DND-41 (cell line): ENCODE measurements at regions not wholly inside any gene's neighbourhood (a gene's known extent, or its start where the extent isn't known, plus 50 kb on each side); places are given as distances from the start of the nearest gene placed in this dataset.

ENCODE experiments used
- EZH2 ChIP-seq: IDR thresholded peaks from 3 replicates; pipeline ENCODE4 v1.6.1; 2012; ENCODE audit warnings: borderline replicate concordance, low read depth, mild to moderate bottlenecking, moderate library complexity, low read length, inconsistent platforms; ENCODE audit not compliant: severe bottlenecking
- TF ChIP-seq, protein P1 (sequence below): IDR thresholded peaks from 2 replicates; pipeline ENCODE4 v1.5.1; 2012; ENCODE audit warnings: borderline replicate concordance, low read length, moderate library complexity, mild to moderate bottlenecking; ENCODE audit not compliant: poor library complexity, severe bottlenecking; ENCODE audit errors: extremely low read depth

DNA sequence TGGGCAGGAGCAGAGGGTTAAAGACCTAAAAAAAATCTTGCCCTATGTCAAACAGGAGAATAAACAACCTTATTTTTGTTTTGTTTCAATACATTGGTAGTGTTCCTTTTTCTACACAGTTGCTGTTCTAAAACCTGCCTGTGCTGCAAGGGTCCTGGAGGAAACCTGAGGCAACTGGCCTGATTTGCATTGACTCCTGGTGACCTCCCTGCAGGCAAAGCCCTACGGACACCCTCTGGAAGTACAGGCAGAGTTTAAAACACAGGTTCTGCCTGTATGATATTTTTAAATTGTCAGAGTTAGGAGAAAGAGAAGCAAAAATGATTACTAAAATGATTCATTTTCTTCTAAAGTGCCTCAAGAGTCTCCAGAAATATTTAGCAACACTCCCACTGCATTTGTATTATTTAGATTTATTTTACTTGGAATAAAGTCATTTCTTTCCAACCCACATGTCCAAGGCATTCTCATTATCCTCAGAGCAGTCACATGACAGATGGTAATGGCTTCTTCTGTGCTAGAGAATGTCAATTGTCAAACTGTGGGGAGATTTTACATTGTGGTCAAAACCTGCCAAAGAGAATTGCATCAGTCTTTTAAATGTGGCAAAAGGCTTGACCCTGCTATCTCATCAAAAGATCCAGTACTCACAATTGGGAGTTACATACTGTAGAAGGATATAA lies 559.6 kb downstream of the CETN3 start:
- TF ChIP-seq, protein P1, sequence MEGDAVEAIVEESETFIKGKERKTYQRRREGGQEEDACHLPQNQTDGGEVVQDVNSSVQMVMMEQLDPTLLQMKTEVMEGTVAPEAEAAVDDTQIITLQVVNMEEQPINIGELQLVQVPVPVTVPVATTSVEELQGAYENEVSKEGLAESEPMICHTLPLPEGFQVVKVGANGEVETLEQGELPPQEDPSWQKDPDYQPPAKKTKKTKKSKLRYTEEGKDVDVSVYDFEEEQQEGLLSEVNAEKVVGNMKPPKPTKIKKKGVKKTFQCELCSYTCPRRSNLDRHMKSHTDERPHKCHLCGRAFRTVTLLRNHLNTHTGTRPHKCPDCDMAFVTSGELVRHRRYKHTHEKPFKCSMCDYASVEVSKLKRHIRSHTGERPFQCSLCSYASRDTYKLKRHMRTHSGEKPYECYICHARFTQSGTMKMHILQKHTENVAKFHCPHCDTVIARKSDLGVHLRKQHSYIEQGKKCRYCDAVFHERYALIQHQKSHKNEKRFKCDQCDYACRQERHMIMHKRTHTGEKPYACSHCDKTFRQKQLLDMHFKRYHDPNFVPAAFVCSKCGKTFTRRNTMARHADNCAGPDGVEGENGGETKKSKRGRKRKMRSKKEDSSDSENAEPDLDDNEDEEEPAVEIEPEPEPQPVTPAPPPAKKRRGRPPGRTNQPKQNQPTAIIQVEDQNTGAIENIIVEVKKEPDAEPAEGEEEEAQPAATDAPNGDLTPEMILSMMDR = no peak
- TF ChIP-seq EZH2 = no peak
